GM18517 (cell line): ENCODE measurements at regions not wholly inside any gene's neighbourhood (a gene's known extent, or its start where the extent isn't known, plus 50 kb on each side); places are given as distances from the start of the nearest gene placed in this dataset.

ENCODE experiments used
- ATAC-seq: cut with Tn5 transposase; IDR thresholded peaks from one replicate; pipeline ENCODE4 v1.9.1; 2021; ENCODE audit warnings: mild to moderate bottlenecking, moderate library complexity; ENCODE audit not compliant: unreplicated experiment

- no peak for ATAC-seq
Measured at GRCh38 chr10:33759191-33759590, 424.7 kb upstream of the NRP1 start.

GRCh38 chr10:33758299-33758698 lies 423.8 kb upstream of the NRP1 start:
- ATAC-seq = no peak

DNA sequence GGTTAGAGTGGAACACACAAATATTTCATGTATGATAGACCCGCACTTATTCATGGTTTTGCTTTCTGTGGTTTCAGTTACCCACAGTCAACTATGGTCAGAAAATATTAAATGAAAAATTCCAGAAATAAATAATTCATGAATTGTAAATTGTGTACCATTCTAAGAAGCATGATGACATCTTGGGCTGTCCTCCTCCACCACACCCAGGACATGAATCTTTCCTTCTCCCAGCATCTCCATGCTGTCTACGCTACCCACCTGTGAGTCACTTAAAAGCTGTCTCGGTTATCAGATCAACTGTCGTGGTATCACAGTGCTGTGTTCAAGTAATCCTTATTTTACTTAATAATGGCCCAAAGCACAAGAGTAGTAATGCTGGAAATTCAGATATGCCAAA lies 419.6 kb upstream of the NRP1 start:
- ATAC-seq = no peak

GRCh38 chr10:33753389-33753788 lies 418.9 kb upstream of the NRP1 start:
- no peak for ATAC-seq

DNA sequence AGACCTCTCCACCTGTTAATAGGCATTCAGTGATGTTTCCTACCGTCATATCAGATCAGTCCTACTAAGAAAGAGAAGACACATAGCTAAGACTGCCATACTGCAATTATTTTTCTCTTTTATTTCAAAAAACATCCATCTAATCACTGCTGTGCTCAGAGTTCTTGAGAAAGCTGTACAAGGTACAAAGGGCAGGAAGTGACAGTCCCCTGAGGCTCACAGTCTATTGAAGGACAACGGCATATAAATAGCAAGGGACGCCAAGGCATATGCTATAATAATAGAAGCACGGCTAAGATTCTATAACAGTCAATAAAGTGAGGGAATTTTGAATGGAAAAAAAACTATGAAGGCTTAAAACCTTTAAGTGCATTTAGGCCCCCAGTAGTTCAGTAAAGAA lies 415.3 kb upstream of the NRP1 start:
- ATAC-seq = no peak

- ATAC-seq = no peak
Measured at GRCh38 chr10:33749067-33749735, 414.7 kb upstream of the NRP1 start.

GRCh38 chr10:33746836-33747268 lies 412.4 kb upstream of the NRP1 start:
- ATAC-seq = no peak

DNA sequence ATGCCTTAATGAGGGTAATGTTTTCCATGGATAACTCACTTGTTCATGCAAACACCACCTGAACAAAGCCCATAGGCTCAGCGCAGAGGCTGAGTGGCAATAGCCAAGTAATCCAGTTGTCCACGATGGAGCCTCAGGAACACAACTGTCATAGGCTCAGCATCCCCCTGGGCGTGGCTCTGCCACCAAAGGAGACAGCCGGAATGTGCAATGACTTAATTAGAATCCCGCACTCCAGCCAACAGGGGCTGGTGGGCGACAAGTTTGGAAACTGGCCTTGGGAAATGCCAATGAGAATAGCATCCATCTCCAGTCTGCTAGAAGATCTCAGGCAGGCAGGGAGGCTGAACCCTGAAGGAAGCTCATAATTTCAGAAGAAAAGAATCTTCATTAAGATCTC lies 411.7 kb upstream of the NRP1 start:
- no peak for ATAC-seq

DNA sequence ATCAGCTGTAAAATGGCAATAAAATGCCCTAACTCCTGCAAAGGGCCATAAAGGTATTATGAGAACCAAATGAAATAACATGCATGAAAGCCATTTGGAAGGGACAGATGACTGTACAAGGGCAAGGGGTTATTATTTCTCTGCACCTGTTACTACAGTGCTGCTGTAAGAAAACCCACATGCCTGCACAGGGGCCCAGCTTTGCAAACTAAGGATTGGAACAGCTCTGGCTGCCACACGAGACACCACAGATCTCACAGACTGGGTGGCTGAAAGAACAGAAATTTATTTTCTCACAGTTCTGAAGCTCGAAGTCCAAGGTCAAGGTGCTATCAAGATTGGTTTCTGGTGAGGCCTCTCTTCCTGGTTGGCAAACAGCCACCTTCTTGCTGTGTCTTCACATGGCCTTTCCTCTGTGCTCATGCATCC lies 409.0 kb upstream of the NRP1 start:
- no peak for ATAC-seq

GRCh38 chr10:33739031-33739430 lies 404.6 kb upstream of the NRP1 start:
- ATAC-seq = no peak

DNA sequence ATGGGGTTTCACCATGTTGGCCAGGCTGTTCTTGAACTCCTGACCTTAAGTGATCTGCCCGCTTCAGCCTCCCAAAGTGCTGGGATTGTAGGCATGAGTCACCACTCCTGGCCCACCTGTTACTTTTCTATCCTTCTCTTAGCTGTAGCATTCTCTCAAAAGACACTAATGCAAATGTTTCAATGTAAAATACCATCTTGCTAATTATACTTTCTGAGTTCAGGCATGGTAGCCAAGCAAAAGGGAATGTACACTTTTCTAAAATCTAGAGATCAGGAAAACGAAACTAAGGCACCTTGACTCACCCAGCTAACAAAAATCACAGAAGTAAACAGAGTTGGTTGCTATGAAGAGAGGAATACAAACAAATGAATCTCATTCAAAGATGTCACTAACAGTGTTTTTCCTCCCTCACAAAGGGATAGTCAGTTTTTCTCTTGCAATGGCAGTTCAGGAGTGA lies 401.0 kb upstream of the NRP1 start:
- no peak for ATAC-seq

GRCh38 chr10:33734393-33735155 lies 400.1 kb upstream of the NRP1 start:
- no peak for ATAC-seq

DNA sequence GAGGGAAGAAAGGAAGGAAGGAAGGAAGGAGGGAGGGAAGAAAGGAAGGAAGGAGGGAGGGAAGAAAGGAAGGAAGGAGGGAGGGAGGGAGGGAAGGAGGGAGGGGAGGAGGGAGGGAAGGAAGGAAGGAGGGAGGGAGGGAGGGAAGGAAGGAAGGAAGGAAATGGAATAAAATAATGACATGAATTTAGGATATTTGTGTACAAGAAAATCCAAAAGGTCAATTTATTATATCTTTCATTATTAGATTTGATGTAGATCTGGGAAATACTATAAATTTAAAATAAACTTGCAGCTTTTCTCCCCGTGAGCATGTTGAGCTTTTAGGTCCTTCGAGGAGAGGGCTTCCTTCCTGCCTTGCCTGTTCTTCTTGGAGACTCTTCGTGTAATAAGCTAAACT lies 398.6 kb upstream of the NRP1 start:
- ATAC-seq = no peak

DNA sequence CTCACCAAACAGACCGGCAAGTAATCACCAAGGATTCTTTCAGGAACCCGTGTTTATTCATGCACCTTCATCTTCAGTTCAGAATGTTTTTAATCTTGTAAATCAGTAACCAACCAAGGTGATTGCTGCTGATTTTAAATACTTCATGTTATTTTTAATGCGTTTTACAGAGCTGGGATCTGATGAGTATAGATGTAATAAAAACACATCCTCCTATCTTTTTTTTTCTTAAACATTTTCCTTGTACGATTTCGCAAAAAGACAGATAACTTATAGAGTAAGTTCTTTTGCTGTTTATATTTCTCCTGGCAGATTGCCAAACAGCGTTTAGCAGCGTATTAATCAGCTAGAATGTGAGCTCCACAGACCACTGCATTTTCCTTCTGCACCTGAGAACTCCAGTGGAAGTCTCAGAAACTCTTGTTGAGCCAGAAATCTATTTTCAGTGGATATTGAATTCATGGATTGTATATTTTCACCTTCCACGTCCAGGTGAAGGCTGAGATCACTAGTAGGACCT lies 397.8 kb upstream of the NRP1 start:
- ATAC-seq = no peak

DNA sequence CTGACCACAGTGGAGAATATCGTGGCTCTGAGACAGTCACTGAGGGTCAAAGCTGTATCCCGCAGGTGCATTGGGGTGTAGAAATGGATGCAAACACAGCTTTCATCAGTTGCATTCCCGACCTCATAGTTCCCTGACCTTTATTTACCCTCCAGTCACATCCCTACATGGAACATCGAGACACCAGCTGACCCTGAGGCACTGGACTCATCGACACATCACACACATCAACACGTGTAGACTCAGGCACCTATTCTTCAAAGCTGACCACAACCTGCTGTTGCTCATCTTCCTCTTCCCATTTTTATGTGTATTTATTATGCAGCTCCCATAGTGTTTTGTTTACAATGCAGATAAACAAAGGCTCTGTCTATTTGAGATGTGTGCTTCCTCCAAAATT lies 396.9 kb upstream of the NRP1 start:
- ATAC-seq = no peak

DNA sequence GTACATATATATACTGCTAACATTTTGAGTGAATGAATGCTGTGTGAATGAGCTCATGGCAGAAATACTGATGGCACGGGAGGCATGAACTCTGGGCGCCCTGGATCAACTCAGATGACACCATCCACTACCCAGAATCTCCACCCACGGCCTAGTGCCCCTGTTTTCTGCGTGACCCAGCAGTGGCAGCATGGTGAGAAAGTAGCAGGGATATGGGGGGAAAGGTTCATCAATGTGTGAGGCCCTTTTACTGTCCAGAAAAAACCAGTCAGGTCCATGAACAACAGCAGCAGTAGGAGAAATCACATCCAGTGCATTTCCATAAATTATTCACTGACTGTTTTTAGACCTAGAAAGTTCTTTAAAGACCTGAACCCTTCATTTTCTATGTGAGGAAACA lies 391.0 kb upstream of the NRP1 start:
- no peak for ATAC-seq

DNA sequence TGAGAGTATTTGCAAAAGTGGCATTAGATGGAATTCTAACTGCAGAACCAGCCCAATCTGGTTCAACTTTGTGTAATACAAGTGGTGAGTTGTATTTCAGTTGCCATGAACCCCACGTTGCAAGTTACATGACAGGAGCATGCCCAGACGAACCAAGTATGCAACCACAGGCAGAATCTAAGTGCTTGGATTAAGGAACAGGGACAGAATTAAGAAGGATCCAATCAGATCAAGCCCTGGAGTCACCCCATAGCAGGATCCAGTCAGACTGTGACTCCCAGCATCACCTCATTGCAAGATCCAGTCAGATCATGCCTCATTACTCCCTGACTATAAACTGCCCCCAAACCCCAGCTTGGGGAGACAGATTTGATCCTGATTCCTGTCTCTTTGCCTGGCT lies 388.7 kb upstream of the NRP1 start:
- no peak for ATAC-seq

DNA sequence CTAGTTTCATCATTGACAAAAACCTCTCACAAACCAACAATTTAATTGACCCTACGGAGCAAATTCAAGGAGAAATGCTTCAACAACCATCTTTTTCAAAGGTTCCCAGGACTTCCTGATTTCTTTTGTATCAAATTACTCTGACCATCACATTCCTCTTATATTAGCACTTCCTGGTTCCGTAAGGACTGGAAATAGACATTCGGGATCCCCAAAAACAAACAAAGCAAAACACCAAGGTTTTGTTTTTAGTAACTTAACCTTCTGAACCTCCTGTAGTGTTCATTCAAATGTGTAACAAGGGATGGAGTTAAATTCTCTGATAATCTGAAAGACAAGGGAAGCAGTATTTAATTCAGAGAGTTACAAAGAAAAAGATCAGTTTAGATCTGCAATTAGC lies 387.6 kb upstream of the NRP1 start:
- ATAC-seq = no peak

GRCh38 chr10:33721509-33721908 lies 387.0 kb upstream of the NRP1 start:
- ATAC-seq = no peak

- ATAC-seq = no peak
Measured at GRCh38 chr10:33720161-33720560, 385.7 kb upstream of the NRP1 start.

- ATAC-seq = no peak
Measured at GRCh38 chr10:33719005-33719703, 384.7 kb upstream of the NRP1 start.
